ENCODE measurements at regions not wholly inside any gene's neighbourhood (a gene's known extent, or its start where the extent isn't known, plus 50 kb on each side); places are given as distances from the start of the nearest gene placed in this dataset.
A peak's percentile ranks its signal among the peaks of the same experiment; 100 is the strongest.

GRCh38 chr15:67906382-67906781 is 66.5 kb upstream of the RNU6-1 start:
- no peaks in the 10 kb centered on the region for H3K9me3 ChIP-seq (replicated peaks; ENCODE audit: control insufficient read depth, insufficient read depth, low read length)
- H3K4me3 ChIP-seq (replicated peaks in 1 of 3; ENCODE audit: insufficient read depth in 1 of 3, low read depth in 1 of 3, low read length in 3 of 3) = no peak overlapping the region
- H3K27me3 ChIP-seq (ENCODE audit: control insufficient read depth in 2 of 2, insufficient read depth in 2 of 2, low read length in 2 of 2) = peaks cover 2 to 9% of the 10 kb centered on the region in 2 experiments
- H3K79me2 ChIP-seq (ENCODE audit: control insufficient read depth, insufficient read depth, low read length) = no peaks in the 10 kb centered on the region
- H4K20me1 ChIP-seq (replicated peaks; ENCODE audit: control insufficient read depth, extremely low read depth, insufficient read depth, low read length) = no peaks in the 10 kb centered on the region
- H3K4me1 ChIP-seq (ENCODE audit: control insufficient read depth, extremely low read depth, insufficient read depth, low read length) = no peaks in the 10 kb centered on the region
- no peak overlapping the region for H2AFZ ChIP-seq (ENCODE audit: low read depth, low read length)
- intact Hi-C loops (cut with micrococcal nuclease) (no loop called here), dilution Hi-C loops (cut with MboI; ENCODE audit: extremely low pct_ligation_motif_present, low sequenced_read_pairs) (no loop called here)
- H3K9ac ChIP-seq (replicated peaks; ENCODE audit: extremely low read depth, insufficient read depth, low read length) = no peak overlapping the region
- no peaks in the 10 kb centered on the region for H3K36me3 ChIP-seq (ENCODE audit: control insufficient read depth in 2 of 2, extremely low read depth in 1 of 2, insufficient read depth in 2 of 2, low read length in 2 of 2)
- BruUV-seq (replicated peaks) = no TSS peak
- no peak for FAIRE-seq
- POLR2A ChIA-PET = no interaction called here
- H3K27ac ChIP-seq (ENCODE audit: insufficient read depth, low read depth, low read length) = no peak overlapping the region
- TF ChIP-seq CTCF (IDR thresholded peaks at IDR 0.05; ENCODE audit: extremely low read depth in 1 of 2, insufficient read depth in 1 of 2, low read depth in 1 of 2, low read length in 2 of 2) = peak in 1 of 2 donors; percentile 9
- no peak for TF ChIP-seq FOS (IDR thresholded peaks at IDR 0.05; ENCODE audit: borderline replicate concordance, insufficient read depth, low read length)
- TF ChIP-seq JUN (IDR thresholded peaks at IDR 0.05; ENCODE audit: borderline replicate concordance, insufficient read depth, insufficient read length, low read depth) = no peak
- H3K4me2 ChIP-seq (ENCODE audit: insufficient read depth, low read length) = no peak overlapping the region
- DNase-seq (ENCODE audit: low read depth, low spot score) = no peak
- no peaks in the 10 kb centered on the region for H3K9me1 ChIP-seq (replicated peaks; ENCODE audit: control insufficient read depth, extremely low read depth, insufficient read depth, low read length)
- CTCF ChIA-PET = no interaction called here

- Histone ChIP-seq H3K36me3 (ENCODE audit: control insufficient read depth in 2 of 2, extremely low read depth in 1 of 2, insufficient read depth in 2 of 2, low read length in 2 of 2) (no peaks in the 10 kb centered on the region), H3K4me2 (ENCODE audit: insufficient read depth, low read length) (no peak overlapping the region), H2AFZ (ENCODE audit: low read depth, low read length) (no peak overlapping the region), H3K27me3 (ENCODE audit: control insufficient read depth in 2 of 2, insufficient read depth in 2 of 2, low read length in 2 of 2) (peaks cover 1 to 9% of the 10 kb centered on the region in 2 experiments), H3K4me1 (ENCODE audit: control insufficient read depth, extremely low read depth, insufficient read depth, low read length) (no peaks in the 10 kb centered on the region), H3K9me3 (replicated peaks; ENCODE audit: control insufficient read depth, insufficient read depth, low read length) (no peaks in the 10 kb centered on the region), H3K79me2 (ENCODE audit: control insufficient read depth, insufficient read depth, low read length) (no peaks in the 10 kb centered on the region), H4K20me1 (replicated peaks; ENCODE audit: control insufficient read depth, extremely low read depth, insufficient read depth, low read length) (no peaks in the 10 kb centered on the region), H3K9ac (replicated peaks; ENCODE audit: extremely low read depth, insufficient read depth, low read length) (no peak overlapping the region), H3K9me1 (replicated peaks; ENCODE audit: control insufficient read depth, extremely low read depth, insufficient read depth, low read length) (no peaks in the 10 kb centered on the region), H3K27ac (ENCODE audit: insufficient read depth, low read depth, low read length) (no peak overlapping the region), H3K4me3 (replicated peaks in 1 of 3; ENCODE audit: insufficient read depth in 1 of 3, low read depth in 1 of 3, low read length in 3 of 3) (no peak overlapping the region)
- BruUV-seq (replicated peaks) = no TSS peak
- DNase-seq (ENCODE audit: low read depth, low spot score) = no peak
- ChIA-PET POLR2A (no interaction called here), CTCF (interaction anchor here (2.2 kb wide), 1 partner anchor 248 kb away, joined by 6 read pairs; no protein-coding TSS in a partner anchor)
- dilution Hi-C loops (cut with MboI; ENCODE audit: extremely low pct_ligation_motif_present, low sequenced_read_pairs) = no loop called here
- TF ChIP-seq MYC (IDR thresholded peaks at IDR 0.05; ENCODE audit: low read depth, low read length) = no peak
- TF ChIP-seq POLR2AphosphoS5 (IDR thresholded peaks at IDR 0.05; ENCODE audit: insufficient read depth, low read depth, low read length) = no peak
- no peak for TF ChIP-seq JUN (IDR thresholded peaks at IDR 0.05; ENCODE audit: borderline replicate concordance, insufficient read depth, insufficient read length, low read depth)
- TF ChIP-seq GATA2 (IDR thresholded peaks at IDR 0.05; ENCODE audit: insufficient read depth, insufficient read length, low read depth, low read length) = no peak
- no peak for TF ChIP-seq POLR2A (IDR thresholded peaks at IDR 0.05; ENCODE audit: low read depth, low read length)
- no peak for TF ChIP-seq CTCF (IDR thresholded peaks at IDR 0.05; ENCODE audit: extremely low read depth in 1 of 2, insufficient read depth in 1 of 2, low read depth in 1 of 2, low read length in 2 of 2)
- no peak for TF ChIP-seq MAX (IDR thresholded peaks at IDR 0.05; ENCODE audit: insufficient read depth, insufficient read length)
- no peak for TF ChIP-seq FOS (IDR thresholded peaks at IDR 0.05; ENCODE audit: borderline replicate concordance, insufficient read depth, low read length)
- no peak for TF ChIP-seq EZH2 (IDR thresholded peaks at IDR 0.05; ENCODE audit: borderline replicate concordance, low read depth, low read length, severe bottlenecking)
- intact Hi-C loops (cut with micrococcal nuclease) = no loop called here
- FAIRE-seq = no peak
Measured at GRCh38 chr15:67907184-67907723, 67.4 kb upstream of the RNU6-1 start.
